MV-4-11 (cell line): ENCODE measurements at regions not wholly inside any gene's neighbourhood (a gene's known extent, or its start where the extent isn't known, plus 50 kb on each side); places are given as distances from the start of the nearest gene placed in this dataset.

ENCODE experiments used
- DNase-seq: peaks from one replicate; lab custom pipeline; 2025; lab: John Stamatoyannopoulos, UW

DNA sequence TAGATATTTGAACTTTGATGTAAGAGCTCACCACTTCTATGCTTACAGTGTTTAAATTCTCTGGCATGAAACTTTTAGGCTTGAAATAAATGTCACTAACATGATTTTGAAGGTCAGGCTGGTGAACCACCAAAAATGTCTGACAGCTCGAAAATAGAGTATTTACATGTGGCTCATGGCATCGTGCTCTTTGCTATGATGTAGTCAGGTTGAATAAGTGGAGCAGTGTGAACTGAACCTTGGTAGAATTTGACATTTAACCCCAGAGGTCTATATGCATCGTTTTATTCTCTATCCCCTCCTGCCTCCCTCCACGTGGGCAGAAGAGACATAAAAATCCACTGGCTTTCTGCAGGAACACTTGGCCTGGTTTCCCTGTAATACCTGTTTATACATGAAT lies 369.7 kb upstream of the ATP2B1 start:
- no peak for DNase-seq

GRCh38 chr12:90077756-90078155 lies 369.1 kb upstream of the ATP2B1 start:
- DNase-seq: no peak

- DNase-seq: no peak
These were observed 368.2 kb upstream of the ATP2B1 start for GRCh38 chr12:90076851-90077319.

GRCh38 chr12:90075685-90076084 lies 367.0 kb upstream of the ATP2B1 start:
- no peak for DNase-seq

DNA sequence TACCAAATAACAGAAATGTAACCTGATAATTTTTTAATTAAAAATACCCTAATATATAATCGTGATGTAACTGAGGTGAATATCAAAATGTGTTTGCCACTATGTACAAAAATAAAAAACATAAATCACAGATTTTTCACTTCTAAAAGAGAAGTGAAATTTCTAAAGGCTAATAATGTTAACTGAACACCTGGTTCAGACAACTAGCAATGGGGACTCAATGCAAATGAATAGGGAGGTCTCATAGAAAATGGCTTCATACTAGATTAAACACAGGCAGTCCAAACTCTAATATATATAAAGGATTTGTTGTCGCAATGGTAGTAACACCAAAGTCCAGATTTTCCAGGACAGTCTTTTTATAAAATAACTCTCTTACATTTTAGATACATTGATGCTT lies 365.4 kb upstream of the ATP2B1 start:
- no peak for DNase-seq

GRCh38 chr12:90071996-90072395 lies 363.4 kb upstream of the ATP2B1 start:
- no peak for DNase-seq

DNA sequence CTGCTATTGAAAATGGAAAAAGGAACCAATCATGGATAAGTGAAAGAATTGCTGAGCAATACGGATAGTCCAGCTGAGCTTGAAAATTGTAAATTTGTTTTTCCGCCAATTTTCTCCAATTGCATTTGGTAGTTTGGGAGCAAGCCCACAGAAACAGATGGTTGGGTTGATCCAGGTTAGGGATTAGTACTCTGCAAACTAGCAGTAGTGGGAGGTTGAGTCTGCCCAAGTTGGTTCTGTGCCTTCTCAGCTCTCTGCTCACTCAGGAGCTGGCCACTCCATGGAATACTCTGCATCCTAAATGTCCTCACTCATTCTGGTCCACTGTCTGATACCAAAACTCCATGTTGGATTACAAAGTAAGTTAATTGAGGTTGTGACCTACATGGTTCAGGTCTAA lies 361.1 kb upstream of the ATP2B1 start:
- no peak for DNase-seq

DNA sequence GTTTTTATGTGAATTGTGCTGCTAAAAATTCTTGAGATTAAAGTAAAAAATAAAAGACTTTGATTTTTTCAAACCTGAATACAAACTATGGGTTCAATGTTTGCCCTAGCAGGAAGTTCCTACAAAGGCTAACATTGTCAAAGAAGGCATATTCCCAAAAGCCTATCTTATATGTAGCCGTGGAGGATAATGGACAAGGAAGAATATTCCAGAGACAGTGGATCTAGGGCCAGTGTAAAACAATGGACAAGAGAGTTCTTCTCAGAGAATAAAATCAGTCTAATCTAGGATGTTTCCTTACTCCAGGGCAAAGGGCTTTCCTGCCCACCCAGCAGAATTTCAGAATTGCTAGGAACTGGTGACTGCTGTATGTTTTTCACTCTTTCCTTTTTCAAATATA lies 359.2 kb upstream of the ATP2B1 start:
- DNase-seq: no peak

- no peak for DNase-seq
These were observed 356.5 kb upstream of the ATP2B1 start for GRCh38 chr12:90064852-90065801.

DNA sequence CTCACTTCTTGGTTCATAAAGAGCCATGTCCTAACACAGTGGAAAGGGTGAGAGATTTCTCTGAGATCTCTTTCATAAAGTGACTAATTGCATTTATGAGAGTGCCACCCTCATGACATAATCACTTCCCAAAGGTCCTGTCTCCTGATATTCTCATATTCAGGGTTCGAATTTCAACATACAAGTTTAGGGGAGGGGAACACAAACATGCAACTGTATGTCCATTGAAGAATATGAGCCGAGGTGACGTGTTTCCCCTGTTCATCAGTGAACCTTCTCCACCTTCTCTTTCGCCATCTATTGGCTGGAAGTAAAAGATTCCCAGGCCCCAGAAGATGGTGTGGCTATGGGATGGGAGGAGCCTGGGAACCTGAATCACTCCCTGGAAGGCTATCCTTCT lies 354.2 kb upstream of the ATP2B1 start:
- no peak for DNase-seq

DNA sequence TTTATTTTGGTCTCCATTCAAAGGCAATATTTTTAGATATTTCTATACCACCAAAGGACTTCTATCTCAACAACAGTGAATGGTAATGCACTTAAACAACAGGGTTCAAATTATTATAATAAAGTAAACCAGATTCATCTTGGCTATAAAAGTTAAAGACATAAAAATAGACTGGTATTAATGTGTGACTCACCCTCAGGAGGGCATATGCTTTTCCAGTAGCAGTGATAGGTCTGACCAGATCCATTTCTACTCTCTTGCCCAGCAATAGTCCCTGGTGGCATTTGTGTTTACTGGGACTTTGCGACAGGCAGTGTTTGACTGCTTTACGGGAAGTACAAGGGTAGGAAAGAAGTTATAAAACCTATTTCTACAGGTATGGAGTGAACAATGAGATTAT lies 353.2 kb upstream of the ATP2B1 start:
- no peak for DNase-seq

GRCh38 chr12:90060031-90060430 lies 351.4 kb upstream of the ATP2B1 start:
- no peak for DNase-seq

DNA sequence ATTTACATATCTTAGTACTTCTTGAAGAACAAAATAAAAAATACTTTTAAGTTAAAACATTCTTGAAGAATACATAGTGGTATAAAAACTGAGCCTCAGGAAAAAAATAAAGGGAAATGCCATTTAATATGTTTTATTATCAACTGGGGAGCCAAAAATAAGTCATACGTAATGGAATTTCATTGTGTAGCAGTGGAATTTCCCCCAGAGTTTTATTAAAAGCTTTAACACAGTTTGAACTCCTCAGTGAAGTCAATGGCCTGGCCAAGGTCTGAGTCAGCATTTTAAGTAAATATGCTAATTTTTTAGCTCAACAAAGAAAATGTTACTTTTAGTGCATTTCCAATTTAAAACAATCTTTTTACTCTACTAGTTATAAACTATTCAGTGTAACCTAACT lies 350.1 kb upstream of the ATP2B1 start:
- no peak for DNase-seq

DNA sequence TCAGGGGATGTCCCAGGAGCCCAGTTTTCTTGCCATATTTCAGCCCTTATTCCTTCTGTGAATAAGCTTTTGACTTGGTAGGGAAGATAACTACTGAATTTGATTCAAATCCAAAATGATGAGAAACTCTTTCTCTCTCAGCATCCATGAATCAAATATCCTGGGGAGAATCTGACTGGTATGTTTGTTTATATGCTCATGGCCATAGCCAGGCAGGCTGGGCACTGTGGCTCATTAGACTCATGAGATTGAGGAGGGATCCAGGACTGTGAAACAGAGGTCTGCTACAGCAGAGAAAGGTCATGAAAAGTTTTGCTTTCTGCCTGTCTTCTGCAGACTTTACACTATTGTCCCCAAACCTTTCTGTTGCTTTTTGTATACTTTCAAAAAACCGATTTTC lies 346.4 kb upstream of the ATP2B1 start:
- DNase-seq: no peak

- DNase-seq: no peak
These were observed 340.3 kb upstream of the ATP2B1 start for GRCh38 chr12:90048918-90049317.

GRCh38 chr12:90045559-90045958 lies 336.9 kb upstream of the ATP2B1 start:
- DNase-seq: no peak

- DNase-seq: no peak
These were observed 335.4 kb upstream of the ATP2B1 start for GRCh38 chr12:90044069-90044468.

- DNase-seq: no peak
These were observed 334.4 kb upstream of the ATP2B1 start for GRCh38 chr12:90042920-90043641.

DNA sequence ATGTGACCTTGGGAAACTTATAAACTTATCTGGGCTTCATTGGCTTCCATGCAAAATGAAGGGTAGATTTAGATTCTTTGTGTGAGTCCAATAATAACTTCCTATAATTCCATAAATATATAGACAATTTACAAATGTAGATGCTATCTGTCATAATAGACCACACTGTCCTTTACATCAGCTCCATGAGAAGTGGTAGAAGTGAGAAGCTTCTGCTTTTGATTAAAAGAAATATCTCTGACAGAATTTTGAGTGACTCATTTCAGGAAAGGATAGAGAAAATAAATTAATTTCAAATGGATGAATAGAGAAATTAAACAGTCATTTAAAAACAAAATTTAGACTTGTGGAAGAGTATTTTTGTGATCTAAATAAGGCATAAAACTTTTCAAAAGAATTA lies 329.7 kb upstream of the ATP2B1 start:
- no peak for DNase-seq

GRCh38 chr12:90037740-90038139 lies 329.1 kb upstream of the ATP2B1 start:
- no peak for DNase-seq

DNA sequence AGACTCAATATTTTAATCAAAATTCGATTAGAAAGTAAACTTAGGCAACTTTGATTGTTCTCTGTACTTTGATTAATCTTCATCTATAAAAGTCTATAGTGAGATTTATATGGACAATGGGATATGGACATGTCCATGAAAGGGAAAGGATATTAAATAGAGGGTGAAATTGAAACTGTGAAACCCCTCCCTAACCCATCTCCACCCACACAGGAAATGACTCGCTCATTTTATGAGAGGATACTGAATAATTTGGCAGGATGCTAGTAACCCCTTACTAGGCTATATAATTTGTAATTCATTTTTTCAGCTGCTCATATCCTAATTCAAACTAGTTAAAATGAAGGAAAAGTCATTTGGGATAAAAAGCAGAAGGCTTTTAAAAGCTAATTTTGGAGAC lies 328.0 kb upstream of the ATP2B1 start:
- DNase-seq: no peak

DNA sequence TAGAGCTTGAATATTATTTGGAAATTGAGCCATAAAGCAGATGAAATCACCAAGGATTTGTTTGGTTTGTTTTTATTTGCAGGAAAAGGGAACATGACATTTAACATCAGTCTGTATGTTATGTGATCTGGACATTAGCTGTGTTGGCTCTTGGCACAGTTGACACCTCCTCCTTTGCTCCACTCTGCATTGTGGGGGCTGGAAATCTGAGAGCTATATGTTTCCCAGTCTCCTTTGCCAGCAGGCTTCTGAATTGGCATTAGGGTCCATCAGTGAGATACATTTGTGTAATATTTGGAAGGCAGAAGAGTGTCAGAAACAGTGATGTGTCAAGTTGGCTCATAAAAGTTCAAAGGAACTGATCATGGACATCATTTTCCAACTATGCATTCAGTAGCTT lies 322.1 kb upstream of the ATP2B1 start:
- DNase-seq: no peak

- DNase-seq: no peak
These were observed 320.7 kb upstream of the ATP2B1 start for GRCh38 chr12:90029317-90029716.
